Nephron progenitor cell (in vitro differentiated cells): ENCODE measurements at regions not wholly inside any gene's neighbourhood (a gene's known extent, or its start where the extent isn't known, plus 50 kb on each side); places are given as distances from the start of the nearest gene placed in this dataset.
"Not testable (repeated sequence)": the region's sequence is repeated elsewhere in the genome, so short reads cannot be mapped to it uniquely, and the experiment has no call there.

ENCODE experiments used
- DNase-seq: peaks from one replicate; pipeline ENCODE4 v3.0.0; 2021
- H3K27ac Mint-ChIP-seq: 2 replicates; pipeline ENCODE4 v1.8.0; 2021; ENCODE audit warnings: mild to moderate bottlenecking, moderate library complexity, mixed read lengths
- H3K27me3 Mint-ChIP-seq: 2 replicates; pipeline ENCODE4 v1.8.0; 2021; ENCODE audit warnings: mild to moderate bottlenecking, low read depth, mixed read lengths; ENCODE audit not compliant: poor library complexity
- H3K36me3 Mint-ChIP-seq: 2 replicates; pipeline ENCODE4 v1.8.0; 2021; ENCODE audit warnings: low read depth, mixed read lengths
- H3K4me1 Mint-ChIP-seq: 2 replicates; pipeline ENCODE4 v1.8.0; 2021; ENCODE audit warnings: mixed read lengths
- H3K4me3 Mint-ChIP-seq: 2 replicates; pipeline ENCODE4 v1.8.0; 2021; ENCODE audit warnings: mild to moderate bottlenecking, moderate library complexity, mixed read lengths
- H3K9me3 Mint-ChIP-seq: 2 replicates; pipeline ENCODE4 v1.8.0; 2021; ENCODE audit warnings: mild to moderate bottlenecking, moderate library complexity, mixed read lengths
- TF ChIP-seq, protein P1 (sequence below): fragments of 200-600 bp; sonication (generic); IDR thresholded peaks from 2 replicates; pipeline ENCODE4 v1.5.0; 2021; ENCODE audit warnings: antibody characterized with exemption

DNA sequence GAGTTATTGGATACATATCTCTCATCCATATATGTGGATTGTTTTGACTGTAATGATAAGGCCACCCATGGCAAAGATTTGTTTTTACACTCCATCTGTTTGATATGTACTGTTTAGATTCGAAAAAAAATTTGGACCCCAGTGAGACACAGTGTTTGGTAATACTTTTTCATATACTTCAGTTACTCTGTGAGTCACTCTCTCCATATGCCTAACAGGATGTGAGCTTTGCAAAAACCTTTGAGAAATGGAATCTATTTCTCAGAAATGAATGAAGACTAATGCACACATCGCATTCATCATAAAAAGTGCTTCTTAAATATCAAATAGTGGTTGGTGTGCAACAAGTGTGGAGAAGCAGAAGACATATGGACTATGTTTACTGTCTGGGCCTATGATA is 781.5 kb downstream of the SLC6A15 start:
- no peak for DNase-seq
- H3K27me3 Mint-ChIP-seq, result no peaks in the 10 kb centered on the region
- H3K27ac Mint-ChIP-seq, result no peak overlapping the region

DNA sequence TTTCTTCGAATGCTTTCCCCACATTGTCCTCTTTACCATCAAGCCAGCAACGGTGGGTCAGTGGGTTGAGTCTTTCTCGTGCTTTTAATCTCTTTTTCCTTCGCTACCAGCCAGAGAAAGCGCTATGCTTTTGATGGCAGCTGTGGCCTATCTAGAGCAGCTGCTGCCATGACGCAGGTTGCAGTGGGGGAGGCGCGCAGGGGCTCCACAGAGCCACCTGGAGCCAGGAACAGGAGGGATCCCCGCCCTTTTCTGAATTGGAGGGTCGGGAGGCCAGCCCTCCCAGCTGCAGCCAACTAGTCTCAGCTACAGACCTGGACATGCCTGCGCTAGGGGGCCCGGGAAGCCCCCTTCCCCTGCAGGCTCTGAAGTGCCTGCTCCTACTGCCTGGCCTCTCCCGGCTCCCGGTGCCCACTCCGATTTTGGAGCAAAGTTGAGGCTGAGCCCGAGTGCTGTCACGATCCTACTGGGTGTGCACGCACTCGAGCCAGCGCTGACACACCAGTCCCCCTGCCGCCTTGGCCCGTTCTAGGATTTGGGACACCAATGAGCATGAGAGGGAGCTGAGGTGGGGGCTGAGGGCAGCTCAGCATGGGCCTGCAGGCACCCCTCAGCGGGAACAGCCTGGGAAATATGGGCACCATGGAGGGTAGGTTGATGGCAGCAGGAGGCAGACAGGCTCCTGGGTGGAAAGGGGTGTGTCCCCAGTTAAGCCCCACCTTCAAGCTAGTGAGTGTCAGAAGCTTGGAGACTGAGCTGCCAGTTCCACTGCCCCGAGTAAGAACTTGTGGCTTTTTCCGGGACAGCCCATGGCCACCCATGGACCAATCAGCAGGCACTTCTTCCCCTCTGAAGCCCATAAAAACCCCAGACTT is 784.2 kb downstream of the SLC6A15 start:
- Mint-ChIP-seq H3K9me3 (no peaks in the 10 kb centered on the region), H3K4me3 (no peak overlapping the region), H3K27me3 (no peaks in the 10 kb centered on the region), H3K36me3 (no peaks in the 10 kb centered on the region), H3K27ac (no peak overlapping the region), H3K4me1 (no peaks in the 10 kb centered on the region)
- DNase-seq, result no peak
- TF ChIP-seq, protein P1, sequence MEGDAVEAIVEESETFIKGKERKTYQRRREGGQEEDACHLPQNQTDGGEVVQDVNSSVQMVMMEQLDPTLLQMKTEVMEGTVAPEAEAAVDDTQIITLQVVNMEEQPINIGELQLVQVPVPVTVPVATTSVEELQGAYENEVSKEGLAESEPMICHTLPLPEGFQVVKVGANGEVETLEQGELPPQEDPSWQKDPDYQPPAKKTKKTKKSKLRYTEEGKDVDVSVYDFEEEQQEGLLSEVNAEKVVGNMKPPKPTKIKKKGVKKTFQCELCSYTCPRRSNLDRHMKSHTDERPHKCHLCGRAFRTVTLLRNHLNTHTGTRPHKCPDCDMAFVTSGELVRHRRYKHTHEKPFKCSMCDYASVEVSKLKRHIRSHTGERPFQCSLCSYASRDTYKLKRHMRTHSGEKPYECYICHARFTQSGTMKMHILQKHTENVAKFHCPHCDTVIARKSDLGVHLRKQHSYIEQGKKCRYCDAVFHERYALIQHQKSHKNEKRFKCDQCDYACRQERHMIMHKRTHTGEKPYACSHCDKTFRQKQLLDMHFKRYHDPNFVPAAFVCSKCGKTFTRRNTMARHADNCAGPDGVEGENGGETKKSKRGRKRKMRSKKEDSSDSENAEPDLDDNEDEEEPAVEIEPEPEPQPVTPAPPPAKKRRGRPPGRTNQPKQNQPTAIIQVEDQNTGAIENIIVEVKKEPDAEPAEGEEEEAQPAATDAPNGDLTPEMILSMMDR, result no peak

More for the DNA sequence above, 781.5 kb downstream of the SLC6A15 start:
- H3K4me3 Mint-ChIP-seq, result no peak overlapping the region
- no peaks in the 10 kb centered on the region for H3K9me3 Mint-ChIP-seq
- no peaks in the 10 kb centered on the region for H3K36me3 Mint-ChIP-seq
- TF ChIP-seq, protein P1, result no peak
- no peaks in the 10 kb centered on the region for H3K4me1 Mint-ChIP-seq

DNA sequence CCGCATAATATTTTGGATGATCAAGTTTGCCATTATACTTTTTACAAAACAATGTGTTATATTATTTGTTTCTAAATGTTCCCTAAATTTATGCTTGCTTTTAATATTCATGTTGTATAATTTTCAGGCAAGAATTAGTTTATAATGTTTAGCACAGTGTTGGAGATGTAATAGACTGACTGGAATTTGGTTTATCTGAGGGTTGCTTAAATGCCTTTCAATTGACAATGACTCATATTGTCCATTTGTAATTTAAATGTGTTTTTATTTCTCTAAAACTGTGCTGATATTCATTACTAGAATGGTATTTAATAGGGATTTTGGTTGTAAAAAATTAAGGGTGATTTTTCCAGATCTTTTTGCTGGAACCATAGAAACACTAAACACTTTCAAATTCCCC is 788.4 kb downstream of the SLC6A15 start:
- no peak overlapping the region for H3K27ac Mint-ChIP-seq

DNA sequence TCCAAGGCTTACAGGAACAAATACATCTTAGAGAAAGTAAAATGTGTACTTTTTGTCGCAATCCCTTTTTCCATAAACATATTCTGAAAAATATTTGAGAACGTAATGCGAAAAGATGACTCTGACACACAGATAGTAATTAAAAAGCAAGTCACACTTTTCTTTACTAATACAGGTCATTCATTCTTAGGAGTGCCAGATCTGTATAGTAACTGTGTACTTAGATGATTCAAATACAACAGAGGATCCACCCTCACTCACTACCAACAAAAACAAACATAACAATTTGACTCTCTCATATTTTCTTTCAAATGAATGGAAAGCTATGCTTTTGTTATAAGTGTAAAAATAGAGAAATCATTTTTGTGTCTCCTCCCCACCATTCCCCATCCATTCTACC is 795.4 kb downstream of the SLC6A15 start:
- H3K4me3 Mint-ChIP-seq, result no peak overlapping the region

More for the DNA sequence above, 788.4 kb downstream of the SLC6A15 start:
- no peaks in the 10 kb centered on the region for H3K27me3 Mint-ChIP-seq
- TF ChIP-seq, protein P1, result no peak
- no peak overlapping the region for H3K4me3 Mint-ChIP-seq
- H3K4me1 Mint-ChIP-seq, result no peaks in the 10 kb centered on the region
- H3K9me3 Mint-ChIP-seq, result no peaks in the 10 kb centered on the region
- DNase-seq, result no peak
- H3K36me3 Mint-ChIP-seq, result no peaks in the 10 kb centered on the region

DNA sequence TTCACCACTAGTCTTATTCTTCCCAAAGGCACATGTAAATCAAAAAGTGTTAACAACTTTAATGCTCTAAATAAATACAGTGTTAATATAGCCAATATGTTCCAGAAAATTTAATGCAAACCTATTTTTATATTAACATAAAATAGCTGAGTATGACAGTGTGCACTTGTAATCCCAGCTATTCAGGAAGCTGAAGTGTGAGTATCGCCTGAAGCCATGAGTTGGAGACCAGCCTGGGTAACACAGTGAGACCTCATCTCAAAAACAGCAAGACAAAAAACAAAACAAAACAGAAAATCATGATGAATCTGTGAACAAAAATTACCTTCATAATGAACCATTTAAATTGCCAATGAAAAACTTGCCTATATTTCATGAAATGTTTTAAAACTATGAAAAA is 798.9 kb downstream of the SLC6A15 start:
- Mint-ChIP-seq H3K4me3 (no peak overlapping the region), H3K4me1 (no peaks in the 10 kb centered on the region), H3K9me3 (peaks cover 4% of the 10 kb centered on the region), H3K27ac (no peak overlapping the region), H3K27me3 (peaks cover 3% of the 10 kb centered on the region), H3K36me3 (no peaks in the 10 kb centered on the region)
- TF ChIP-seq, protein P1, result no peak
- DNase-seq, result no peak

More for the DNA sequence above, 795.4 kb downstream of the SLC6A15 start:
- DNase-seq, result no peak
- H3K27me3 Mint-ChIP-seq, result peaks cover 3% of the 10 kb centered on the region
- H3K9me3 Mint-ChIP-seq, result no peaks in the 10 kb centered on the region
- H3K4me1 Mint-ChIP-seq, result no peaks in the 10 kb centered on the region
- no peak overlapping the region for H3K27ac Mint-ChIP-seq
- no peaks in the 10 kb centered on the region for H3K36me3 Mint-ChIP-seq
- TF ChIP-seq, protein P1, result no peak

DNA sequence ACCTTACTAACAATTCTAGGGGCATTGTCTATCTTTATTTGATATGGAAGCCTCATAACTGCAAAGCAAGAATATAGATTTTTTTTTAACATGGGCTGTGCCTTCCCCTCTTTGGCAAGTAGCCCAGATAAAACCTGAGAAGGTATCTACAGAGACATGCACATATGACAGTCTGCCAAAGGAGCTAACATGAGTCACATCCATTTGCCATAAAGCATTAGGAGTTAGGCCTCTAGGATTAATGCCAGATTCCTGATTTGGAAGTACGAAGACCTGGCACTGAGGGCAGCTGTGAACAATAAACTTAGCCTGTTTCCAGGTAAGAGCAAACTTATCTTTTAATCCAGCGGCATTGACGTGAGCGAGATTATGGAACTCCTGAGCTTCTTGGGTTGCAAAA is 808.7 kb downstream of the SLC6A15 start:
- not testable (repeated sequence) for H3K4me3 Mint-ChIP-seq, H3K27ac Mint-ChIP-seq, H3K36me3 Mint-ChIP-seq, H3K4me1 Mint-ChIP-seq, DNase-seq, H3K27me3 Mint-ChIP-seq
- H3K9me3 Mint-ChIP-seq, result peaks cover 70% of the 10 kb centered on the region

DNA sequence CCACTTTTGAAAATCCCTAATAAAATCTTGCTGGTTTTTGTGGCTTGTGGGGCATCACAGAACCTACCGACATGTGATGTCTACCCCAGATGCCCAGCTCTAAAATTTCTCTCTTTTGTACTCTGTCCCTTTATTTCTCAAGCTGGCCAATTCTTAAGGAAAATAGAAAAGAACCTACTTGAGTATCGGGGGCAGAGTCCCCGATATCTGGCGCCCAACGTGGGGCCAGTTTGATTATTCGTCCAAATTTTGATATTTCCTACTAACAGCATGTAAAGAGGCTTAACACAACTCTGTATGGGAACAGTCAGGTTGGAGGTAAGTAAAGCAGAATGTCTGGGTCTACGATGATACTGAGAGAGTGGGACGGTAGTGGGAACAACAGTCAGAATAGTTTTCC is 810.6 kb downstream of the SLC6A15 start:
- H3K36me3 Mint-ChIP-seq, H3K27me3 Mint-ChIP-seq, H3K27ac Mint-ChIP-seq, H3K4me1 Mint-ChIP-seq, DNase-seq, H3K4me3 Mint-ChIP-seq: not testable (repeated sequence)
- peaks cover 72% of the 10 kb centered on the region for H3K9me3 Mint-ChIP-seq

DNA sequence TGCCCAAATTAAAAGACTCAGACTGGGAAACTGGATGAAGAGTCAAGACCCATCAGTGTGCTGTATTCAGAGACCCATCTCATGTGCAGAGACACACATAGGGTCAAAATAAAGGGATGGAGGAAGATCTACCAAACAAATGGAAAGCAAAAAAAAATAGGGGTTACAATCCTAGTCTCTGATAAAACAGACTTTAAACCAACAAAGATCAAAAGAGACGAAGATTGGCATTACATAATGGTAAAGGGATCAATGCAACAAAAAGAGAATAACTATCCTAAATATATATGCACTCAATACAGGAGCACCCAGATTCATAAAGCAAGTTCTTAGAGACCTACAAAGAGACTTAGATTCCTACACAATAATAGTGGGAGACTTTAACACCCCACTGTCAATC is 813.0 kb downstream of the SLC6A15 start:
- not testable (repeated sequence) for H3K27ac Mint-ChIP-seq, H3K4me3 Mint-ChIP-seq, H3K36me3 Mint-ChIP-seq, H3K4me1 Mint-ChIP-seq, DNase-seq, H3K27me3 Mint-ChIP-seq
- peaks cover 71% of the 10 kb centered on the region for H3K9me3 Mint-ChIP-seq
